LNCaP clone FGC (cell line): ENCODE measurements at regions not wholly inside any gene's neighbourhood (a gene's known extent, or its start where the extent isn't known, plus 50 kb on each side); places are given as distances from the start of the nearest gene placed in this dataset.

ENCODE experiments used
- DNase-seq: peaks from one replicate; pipeline ENCODE4 v3.0.0-alpha.2; 2011; ENCODE audit warnings: low read depth
- H3K4me3 ChIP-seq: 2 replicates; pipeline ENCODE4 v1.5.1; 2011; ENCODE audit warnings: mild to moderate bottlenecking, low read depth, low read length, control low read depth
- CTCF ChIP-seq: IDR thresholded peaks from 2 replicates; pipeline ENCODE4 v1.5.1; 2012; ENCODE audit warnings: mild to moderate bottlenecking; ENCODE audit not compliant: control insufficient read depth, insufficient read depth; ENCODE audit errors: extremely low read depth

GRCh38 chr1:232409584-232409983 lies 220.3 kb downstream of the SIPA1L2 start:
- H3K4me3 ChIP-seq, result no peak overlapping the region
- no peak for TF ChIP-seq CTCF
- DNase-seq, result no peak

GRCh38 chr1:232407120-232407519 lies 222.8 kb downstream of the SIPA1L2 start:
- no peak for TF ChIP-seq CTCF
- no peak for DNase-seq

GRCh38 chr1:232405781-232406180 lies 224.2 kb downstream of the SIPA1L2 start:
- no peak overlapping the region for H3K4me3 ChIP-seq
- no peak for DNase-seq
- TF ChIP-seq CTCF, result no peak

More at GRCh38 chr1:232407120-232407519, 222.8 kb downstream of the SIPA1L2 start:
- H3K4me3 ChIP-seq, result no peak overlapping the region

GRCh38 chr1:232404981-232405731 lies 224.8 kb downstream of the SIPA1L2 start:
- H3K4me3 ChIP-seq, result no peak overlapping the region
- TF ChIP-seq CTCF, result no peak

GRCh38 chr1:232404227-232404626 lies 225.7 kb downstream of the SIPA1L2 start:
- no peak for TF ChIP-seq CTCF
- DNase-seq, result no peak
- no peak overlapping the region for H3K4me3 ChIP-seq

More at GRCh38 chr1:232404981-232405731, 224.8 kb downstream of the SIPA1L2 start:
- no peak for DNase-seq

GRCh38 chr1:232403017-232403714 lies 226.8 kb downstream of the SIPA1L2 start:
- DNase-seq, result no peak
- peak; percentile 14; the same call in 1 of the 2 replicates for TF ChIP-seq CTCF
- no peak overlapping the region for H3K4me3 ChIP-seq
